LNCAP (cell line): ENCODE measurements at regions not wholly inside any gene's neighbourhood (a gene's known extent, or its start where the extent isn't known, plus 50 kb on each side); places are given as distances from the start of the nearest gene placed in this dataset.

Experiments
- CTCF ChIP-seq: fragments of 450-650 bp; IDR thresholded peaks from 2 replicates; pipeline ENCODE4 v1.5.1; 2017; ENCODE audit warnings: mild to moderate bottlenecking

GRCh38 chr3:106392915-106393314 is 524.1 kb upstream of the CBLB start:
- no peak for TF ChIP-seq CTCF

GRCh38 chr3:106397006-106397405 is 528.2 kb upstream of the CBLB start:
- TF ChIP-seq CTCF = no peak

- no peak for TF ChIP-seq CTCF
Measured at GRCh38 chr3:106398891-106399600, 530.2 kb upstream of the CBLB start.

- TF ChIP-seq CTCF = no peak
Measured at GRCh38 chr3:106399761-106400160, 530.9 kb upstream of the CBLB start.

GRCh38 chr3:106401666-106402490 is 533.1 kb upstream of the CBLB start:
- no peak for TF ChIP-seq CTCF

- TF ChIP-seq CTCF = no peak
Measured at GRCh38 chr3:106403371-106404145, 534.7 kb upstream of the CBLB start.

GRCh38 chr3:106413683-106414082 is 544.9 kb upstream of the CBLB start:
- TF ChIP-seq CTCF = no peak
